K562 (cell line): ENCODE measurements at regions not wholly inside any gene's neighbourhood (a gene's known extent, or its start where the extent isn't known, plus 50 kb on each side); places are given as distances from the start of the nearest gene placed in this dataset.

ENCODE experiments used
- ATAC-seq: fragments of 200-7000 bp; cut with Tn5 transposase; 3 replicates; pipeline ENCODE4 v1.9.1; 2020; ENCODE audit warnings: moderate library complexity
- BruUV-seq: library from RNA; stranded (reverse); fragments of 400-500 nt; replicated peaks from 2 replicates; lab custom pipeline; 2021; lab: Mats Ljungman, UMichigan
- CTCF ChIA-PET: fragments of 300-600 bp; formaldehyde crosslinking; extraction: SDS; loops from one replicate; lab custom pipeline; 2021; ENCODE audit warnings: low intra/inter-chr PET ratio; lab: Yijun Ruan, JAX
- POLR2A ChIA-PET: fragments of 300-600, 350-650 bp; sonication (Branson Sonifier 250); formaldehyde crosslinking; extraction: SDS; loops from one replicate; lab custom pipeline; 2021; ENCODE audit warnings: antibody characterized with exemption, inconsistent platforms; lab: Yijun Ruan, JAX
- DNase-seq, 4 experiments: peaks; one replicate each; pipeline versions ENCODE4 v3.0.0 to v3.0.0-alpha.2; 2011 to 2018; ENCODE audit warnings: low spot score in 3 of 4, mixed read lengths in 3 of 4; ENCODE audit errors: extremely low read depth in 1 of 4
- FAIRE-seq: peaks from 2 replicates; lab custom pipeline; 2011; peaks lifted over from hg19 to GRCh38; lab: Jason Lieb, UNC
- H2AFZ ChIP-seq: 2 replicates; pipeline ENCODE4 v1.6.0; 2011; ENCODE audit warnings: low read depth, low read length, control low read depth, inconsistent platforms
- H3K27ac ChIP-seq: fragments of 200-600 bp; 3 replicates; pipeline ENCODE4 v1.8.0; 2011; ENCODE audit warnings: low read depth, mild to moderate bottlenecking, control low read depth, inconsistent platforms, low read length, moderate library complexity, mixed read lengths; ENCODE audit errors: extremely low read depth
- H3K27me3 ChIP-seq, 2 experiments: fragments of 300-600 bp in 1 of 2; 2 replicates in 1 of 2; 3 replicates in 1 of 2; pipeline versions ENCODE4 v1.6.0 to v1.8.0; 2011; ENCODE audit warnings: inconsistent platforms in 2 of 2, low read length in 2 of 2, mild to moderate bottlenecking in 1 of 2, mixed read lengths in 1 of 2, moderate library complexity in 1 of 2; ENCODE audit not compliant: control insufficient read depth in 2 of 2, insufficient read depth in 2 of 2
- H3K36me3 ChIP-seq: fragments of 300-600 bp; 3 replicates; pipeline ENCODE4 v1.8.0; 2011; ENCODE audit warnings: mild to moderate bottlenecking, low read length, inconsistent platforms; ENCODE audit not compliant: control insufficient read depth, insufficient read depth
- H3K4me1 ChIP-seq, 2 experiments: fragments of 200-600 bp in 1 of 2; replicated peaks in 1 of 2; 2 replicates in 1 of 2; 3 replicates in 1 of 2; pipeline versions ENCODE4 v1.5.1 to v1.8.0; 2011; ENCODE audit warnings: inconsistent platforms in 2 of 2, low read length in 2 of 2, mild to moderate bottlenecking in 1 of 2, mixed read lengths in 1 of 2, moderate library complexity in 1 of 2; ENCODE audit not compliant: control insufficient read depth in 2 of 2, insufficient read depth in 2 of 2
- H3K4me2 ChIP-seq: 2 replicates; pipeline ENCODE4 v1.6.1; 2011; ENCODE audit warnings: low read length, control low read depth, inconsistent platforms, mixed read lengths; ENCODE audit not compliant: insufficient read depth
- H3K4me3 ChIP-seq: fragments of 200-600 bp; sonication (generic), shearing (Covaris generic); 2 replicates; pipeline ENCODE4 v1.5.1; 2016; ENCODE audit warnings: control low read depth, inconsistent platforms
- H3K79me2 ChIP-seq: fragments of 200-600 bp; 3 replicates; pipeline ENCODE4 v1.8.0; 2011; ENCODE audit warnings: low read length, inconsistent platforms; ENCODE audit not compliant: control insufficient read depth, insufficient read depth
- H3K9ac ChIP-seq, 2 experiments: 2 replicates each; pipeline versions ENCODE4 v1.6.0 to v1.6.1; 2011; ENCODE audit warnings: low read depth in 2 of 2, low read length in 2 of 2, control low read depth in 1 of 2, inconsistent platforms in 1 of 2, mild to moderate bottlenecking in 1 of 2, mixed read lengths in 1 of 2; ENCODE audit not compliant: insufficient read depth in 1 of 2
- H3K9me1 ChIP-seq: one replicate; pipeline ENCODE4 v1.6.0; 2011; ENCODE audit warnings: inconsistent platforms, mild to moderate bottlenecking, low read length, moderate library complexity; ENCODE audit not compliant: control insufficient read depth, insufficient read depth
- H3K9me3 ChIP-seq: replicated peaks from 2 replicates; pipeline ENCODE4 v1.5.1; 2011; ENCODE audit warnings: low read depth, low read length, inconsistent platforms; ENCODE audit not compliant: control insufficient read depth, insufficient read depth
- H4K20me1 ChIP-seq: replicated peaks from 2 replicates; pipeline ENCODE4 v1.6.1; 2011; ENCODE audit warnings: low read length, inconsistent platforms, mixed read lengths; ENCODE audit not compliant: control insufficient read depth, insufficient read depth
- FOXK2 ChIP-seq, 2 experiments: fragments of 450-650 bp; IDR thresholded peaks in 1 of 2; conservative IDR thresholded peaks in 1 of 2; 2 replicates each; pipeline ENCODE4 v1.6.1; 2016; ENCODE audit warnings: low read depth in 2 of 2, mild to moderate bottlenecking in 1 of 2
- JUND ChIP-seq, 2 experiments: IDR thresholded peaks; 2 replicates in 1 of 2; 3 replicates in 1 of 2; pipeline ENCODE4 v1.6.1; 2011; ENCODE audit warnings: borderline replicate concordance in 2 of 2, low read depth in 2 of 2, low read length in 2 of 2, improper control_type of control experiment in 1 of 2, missing biosample characterization in 1 of 2, missing genetic modification characterization in 1 of 2, missing genetic modification reagents in 1 of 2
- RERE ChIP-seq: sonication (generic); formaldehyde crosslinking; IDR thresholded peaks from 2 replicates; pipeline ENCODE4 v1.8.0; 2023; ENCODE audit warnings: missing genetic modification reagents, mild to moderate bottlenecking, borderline replicate concordance
- SMAD4 ChIP-seq: fragments of 250-450 bp; sonication (Bioruptor Pico); conservative IDR thresholded peaks from 2 replicates; pipeline ENCODE4 v1.8.0; 2021; ENCODE audit warnings: inconsistent platforms, mild to moderate bottlenecking, moderate library complexity
- SNIP1 ChIP-seq: fragments of 450-650 bp; IDR thresholded peaks from 2 replicates; pipeline ENCODE4 v1.7.1; 2017; ENCODE audit warnings: low read depth, mild to moderate bottlenecking
- ZNF277 ChIP-seq: fragments of 250-450 bp; sonication (Bioruptor Pico); IDR thresholded peaks from 2 replicates; pipeline ENCODE4 v1.8.0; 2022; ENCODE audit warnings: inconsistent platforms, mild to moderate bottlenecking, moderate library complexity, borderline replicate concordance
- WGBS: fragments of 100-300 bp; shearing (Covaris generic); methylation state at CpG from one replicate; pipeline ENCODE4 v1.1.6; 2016; ENCODE audit warnings: low coverage, mixed read lengths; ENCODE audit not compliant: insufficient coverage; ENCODE audit errors: missing lambda C conversion rate; 5-methylcytosine and 5-hydroxymethylcytosine counted together
- in situ Hi-C: fragments of 300-500 bp; cut with MboI; formaldehyde crosslinking; loops from 4 replicates; pipeline ENCODE4 v1.15.0; 2018; ENCODE audit warnings: inconsistent platforms, mixed read lengths
- intact Hi-C: fragments of 100-400 bp; cut with micrococcal nuclease; formaldehyde crosslinking; loops from 2 replicates; pipeline ENCODE4 v1.14.2; 2022

- no peaks in the 10 kb centered on the region for H3K9me1 ChIP-seq
- no peak for DNase-seq
- POLR2A ChIA-PET = no interaction called here
- TF ChIP-seq SMAD4 = no peak
- TF ChIP-seq RERE = no peak
- no peak for TF ChIP-seq FOXK2 (conservative IDR thresholded peaks at IDR 0.05 in 1 of 2, IDR thresholded peaks at IDR 0.05 in 1 of 2; ENCODE audit: low read depth in 2 of 2)
- no peak for TF ChIP-seq ZNF277
- TF ChIP-seq SNIP1 = no peak
- TF ChIP-seq JUND (IDR thresholded peaks at IDR 0.05; ENCODE audit: borderline replicate concordance, low read depth, low read length) = no peak
- TF ChIP-seq JUND (tag; IDR thresholded peaks at IDR 0.05; ENCODE audit: borderline replicate concordance, low read depth, low read length) = no peak
- TF ChIP-seq, all 486 proteins: peak for 0
- Histone ChIP-seq H3K4me1 (no peaks in the 10 kb centered on the region), H3K4me3 (no peak overlapping the region), H4K20me1 (no peaks in the 10 kb centered on the region), H2AFZ (no peak overlapping the region), H3K9ac (no peak overlapping the region), H3K4me2 (no peak overlapping the region), H3K79me2 (no peaks in the 10 kb centered on the region), H3K36me3 (no peaks in the 10 kb centered on the region), H3K27me3 (no peaks in the 10 kb centered on the region), H3K27ac (no peak overlapping the region), H3K9me3 (no peaks in the 10 kb centered on the region)
- no TSS peak for BruUV-seq
- ATAC-seq (no peak), FAIRE-seq (no peak)
- in situ Hi-C loops (no loop called here), intact Hi-C loops (loop anchor here (10.0 kb wide), 1 partner anchor 1579 kb away; no protein-coding TSS in a partner anchor)
- CTCF ChIA-PET = no interaction called here
- 0% methylated on average over 2 of the region's 2 CpGs for WGBS
These were observed 399.3 kb downstream of the BCL11A start for GRCh38 chr2:60154142-60154541.
